ENCODE measurements at regions not wholly inside any gene's neighbourhood (a gene's known extent, or its start where the extent isn't known, plus 50 kb on each side); places are given as distances from the start of the nearest gene placed in this dataset.

DNA sequence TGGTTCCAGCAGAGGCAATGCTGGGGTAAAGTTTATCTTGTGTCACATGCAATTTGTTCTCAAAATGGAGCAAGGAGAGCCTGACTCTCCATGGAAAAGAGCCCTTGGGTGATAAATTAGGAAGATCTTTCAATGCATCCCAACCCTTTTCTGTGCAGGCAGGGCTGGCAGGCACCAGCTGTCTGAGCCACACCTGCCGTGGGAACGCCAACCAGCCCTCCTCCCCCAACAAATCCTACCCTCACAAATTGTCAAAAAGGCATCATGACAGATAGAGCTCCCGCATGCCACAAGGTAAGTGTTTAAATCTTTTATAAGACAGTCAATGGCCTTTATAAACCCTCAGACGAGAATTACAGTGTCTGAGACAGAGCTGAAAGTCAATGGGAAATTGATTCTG is 418.5 kb upstream of the CDH5 start (continued):
- no peak for TF ChIP-seq TEAD4 (IDR thresholded peaks at IDR 0.05; ENCODE audit: low read depth, low read length)

GRCh38 chr16:65945493-65945892 is 421.0 kb upstream of the CDH5 start:
- H3K4me2 ChIP-seq (ENCODE audit: insufficient read depth in 1 of 2, low read depth in 2 of 2, low read length in 2 of 2): no peak overlapping the region
- H2BK20ac ChIP-seq (ENCODE audit: low read length): no peak overlapping the region
- WGBS, 2 experiments (ENCODE audit: extremely low coverage in 1 of 2, insufficient coverage in 1 of 2, insufficient read length in 1 of 2, insufficient replicate concordance in 2 of 2, low coverage in 1 of 2, low lambda C conversion rate in 2 of 2, missing lambda C conversion rate in 1 of 2): 97% methylated on average over 2 of the region's 2 CpGs; no CpG with 5 or more reads in 1 of the 2 experiments
- no peak overlapping the region for H3K23ac ChIP-seq (ENCODE audit: insufficient read length)
- H2BK120ac ChIP-seq (replicated peaks; ENCODE audit: low read depth, low read length): no peak overlapping the region
- ChIA-PET CTCF (ENCODE audit: partially characterized antibody) (interaction anchor here (1.4 kb wide), 1 partner anchor 35 kb away, joined by 3 read pairs; no protein-coding TSS in a partner anchor), POLR2A (ENCODE audit: partially characterized antibody) (no interaction called here)
- no peak overlapping the region for H3K9ac ChIP-seq (replicated peaks in 1 of 4; ENCODE audit: extremely low read depth in 1 of 4, low read depth in 3 of 4, low read length in 3 of 4)
- H4K5ac ChIP-seq (ENCODE audit: insufficient read length, low read depth, low read length): no peak overlapping the region
- no peak overlapping the region for H3K4ac ChIP-seq (replicated peaks; ENCODE audit: insufficient read length, low read depth, low read length)
- H3K27me3 ChIP-seq (replicated peaks in 1 of 4; ENCODE audit: control insufficient read depth in 3 of 4, extremely low read depth in 1 of 4, insufficient read depth in 3 of 4, low read length in 3 of 4): no peaks in the 10 kb centered on the region
- H3K9me3 ChIP-seq (ENCODE audit: insufficient read depth in 2 of 2, low read depth in 1 of 2, low read length in 1 of 2): no peaks in the 10 kb centered on the region
- no peak overlapping the region for H4K91ac ChIP-seq (replicated peaks; ENCODE audit: insufficient read length, low read length)
- DNase-seq (ENCODE audit: low read depth in 1 of 2, low spot score in 2 of 2): no peak
- no peaks in the 10 kb centered on the region for H3K23me2 ChIP-seq (ENCODE audit: low read depth, low read length)
- H3K4me1 ChIP-seq (replicated peaks in 1 of 4; ENCODE audit: control insufficient read depth in 3 of 4, insufficient read depth in 4 of 4, low read length in 3 of 4): no peaks in the 10 kb centered on the region
- H3K18ac ChIP-seq (ENCODE audit: extremely low read depth, low read length): no peak overlapping the region
- no peak overlapping the region for H3K14ac ChIP-seq (ENCODE audit: insufficient read length)
- H2AFZ ChIP-seq (ENCODE audit: low read length): no peak overlapping the region
- H2BK12ac ChIP-seq (ENCODE audit: low read depth, low read length): no peak overlapping the region
- H3K79me2 ChIP-seq (ENCODE audit: control insufficient read depth in 1 of 2, insufficient read depth in 2 of 2, low read length in 2 of 2): no peaks in the 10 kb centered on the region
- H2AK5ac ChIP-seq (ENCODE audit: low read depth, low read length): no peak overlapping the region
- H3K79me1 ChIP-seq (ENCODE audit: low read depth, low read length): no peaks in the 10 kb centered on the region
- no peak for TF ChIP-seq BCL11A (IDR thresholded peaks at IDR 0.05; ENCODE audit: low read depth in 2 of 2, low read length in 2 of 2)
- no peak for TF ChIP-seq YY1 (IDR thresholded peaks at IDR 0.05; ENCODE audit: low read depth, low read length)
- TF ChIP-seq SP1 (IDR thresholded peaks at IDR 0.05; ENCODE audit: low read depth, low read length): no peak
- TF ChIP-seq SRF (IDR thresholded peaks at IDR 0.05; ENCODE audit: low read depth, low read length): no peak
- TF ChIP-seq GABPA (IDR thresholded peaks at IDR 0.05; ENCODE audit: borderline replicate concordance, insufficient read depth, low read length): no peak
- FAIRE-seq: no peak
- H2BK15ac ChIP-seq (ENCODE audit: low read length): no peak overlapping the region
- H4K8ac ChIP-seq (ENCODE audit: extremely low read depth, insufficient read depth, low read length): no peak overlapping the region
- H4K20me1 ChIP-seq (replicated peaks in 1 of 2; ENCODE audit: control insufficient read depth in 1 of 2, insufficient read depth in 2 of 2, low read length in 2 of 2): no peaks in the 10 kb centered on the region
- no peak overlapping the region for H3K56ac ChIP-seq (replicated peaks; ENCODE audit: insufficient read length, low read depth, low read length)
- no peaks in the 10 kb centered on the region for H3K36me3 ChIP-seq (ENCODE audit: control insufficient read depth in 2 of 4, insufficient read depth in 4 of 4, low read length in 3 of 4)
- H3K27ac ChIP-seq (ENCODE audit: low read depth, low read length): no peak overlapping the region
- no peak overlapping the region for H3K4me3 ChIP-seq (ENCODE audit: extremely low read depth in 1 of 4, insufficient read depth in 2 of 4, low read depth in 3 of 4, low read length in 4 of 4)
- no peak overlapping the region for H2BK5ac ChIP-seq (ENCODE audit: low read depth, low read length)

All from H1 (cell line).